RPMI7951 (cell line): ENCODE measurements at regions not wholly inside any gene's neighbourhood (a gene's known extent, or its start where the extent isn't known, plus 50 kb on each side); places are given as distances from the start of the nearest gene placed in this dataset.

Source experiments
- DNase-seq: peaks from one replicate; pipeline ENCODE4 v3.0.0-alpha.2; 2012; ENCODE audit warnings: low read depth

DNA sequence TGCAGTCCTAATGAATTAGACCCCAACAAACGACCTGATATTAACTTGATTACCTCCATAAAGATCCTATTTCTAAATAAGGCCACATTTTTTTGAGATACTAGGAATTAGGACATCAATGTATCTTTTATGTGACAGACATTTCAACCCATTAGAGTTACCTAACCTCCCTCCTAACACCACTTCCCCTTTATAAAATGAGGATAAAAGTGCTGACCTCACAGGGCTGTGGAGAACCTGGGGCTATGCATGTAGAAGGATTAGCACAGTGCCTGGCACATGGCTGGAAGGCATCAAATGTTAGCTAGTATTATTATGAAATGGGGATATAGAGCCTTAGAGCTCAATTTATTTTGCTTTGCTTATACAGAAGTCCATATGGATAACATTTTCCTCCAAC is 53.5 kb upstream of the LRRN1 start:
- no peak for DNase-seq

- DNase-seq: no peak
Measured at GRCh38 chr3:3744826-3745225, 54.4 kb upstream of the LRRN1 start.

DNA sequence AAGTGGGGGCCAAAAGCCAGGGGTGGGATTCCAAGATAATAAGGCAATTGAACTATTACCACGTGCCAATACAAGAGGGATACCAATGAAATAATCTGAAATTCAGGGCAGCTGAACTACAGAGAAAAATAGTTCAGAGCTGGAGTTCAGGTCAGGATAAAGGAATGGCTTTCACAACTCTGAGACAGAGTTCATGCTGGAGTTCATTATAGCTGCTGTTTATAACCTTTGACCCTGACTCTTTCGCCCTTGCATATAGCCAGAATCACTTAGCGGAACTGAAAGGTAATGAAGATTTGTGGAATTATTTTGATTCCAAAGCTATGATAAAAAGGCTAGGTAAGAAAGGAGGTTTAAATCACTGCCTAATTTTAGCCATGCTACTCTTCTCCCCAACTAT is 55.5 kb upstream of the LRRN1 start:
- DNase-seq: no peak

GRCh38 chr3:3740061-3740460 is 59.2 kb upstream of the LRRN1 start:
- no peak for DNase-seq

DNA sequence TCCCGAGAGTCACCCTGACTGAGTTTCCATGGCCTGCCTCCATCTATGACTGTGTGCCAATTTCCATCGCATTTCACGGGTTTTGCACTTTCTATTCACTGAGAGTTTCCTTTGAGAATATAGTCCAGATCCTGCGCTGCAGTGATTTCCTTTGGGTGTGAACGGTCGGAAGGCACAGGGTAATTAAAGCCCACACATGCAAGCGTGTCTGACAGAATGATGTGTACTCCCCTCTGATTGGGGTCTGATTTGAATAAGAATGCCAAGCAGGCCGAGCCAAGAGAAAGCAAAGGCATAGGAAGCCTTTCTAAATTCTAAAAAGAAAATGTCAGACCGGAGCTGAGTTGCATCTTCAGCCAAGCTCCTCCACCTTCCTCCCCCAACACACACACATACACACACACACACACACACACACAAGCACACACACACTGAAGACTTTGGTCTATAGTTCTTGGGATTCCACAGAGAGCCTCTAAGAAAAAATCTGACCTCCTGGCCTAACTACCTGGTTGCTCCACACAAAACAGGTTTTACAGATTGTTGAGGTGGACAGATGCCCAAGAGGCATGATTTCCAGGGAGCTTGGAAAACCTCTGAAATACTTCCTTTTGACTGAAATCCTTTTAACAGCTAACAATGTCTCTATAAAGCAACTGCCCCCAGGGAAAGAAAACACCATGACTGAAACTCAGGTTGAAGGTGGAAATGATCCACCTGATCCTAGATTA is 59.7 kb upstream of the LRRN1 start:
- DNase-seq: no peak

DNA sequence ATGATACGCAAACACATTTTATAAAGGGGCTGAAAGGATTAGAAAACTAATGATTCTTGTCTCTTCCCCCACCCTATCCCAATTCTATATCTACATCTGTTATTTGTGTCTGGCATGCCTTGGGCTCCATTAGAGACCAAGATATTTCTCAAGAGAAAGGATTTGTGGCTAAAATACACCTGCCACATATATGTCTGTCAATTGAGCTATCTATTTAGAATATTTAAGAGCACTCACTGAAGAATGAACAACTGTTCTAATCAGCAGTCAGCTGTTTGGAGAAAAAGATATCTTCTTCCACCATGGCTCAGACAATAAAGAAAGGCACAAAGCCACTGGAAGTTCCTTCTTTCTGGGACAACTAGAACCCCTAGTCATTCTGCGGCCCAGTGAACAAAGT is 61.7 kb upstream of the LRRN1 start:
- no peak for DNase-seq

DNA sequence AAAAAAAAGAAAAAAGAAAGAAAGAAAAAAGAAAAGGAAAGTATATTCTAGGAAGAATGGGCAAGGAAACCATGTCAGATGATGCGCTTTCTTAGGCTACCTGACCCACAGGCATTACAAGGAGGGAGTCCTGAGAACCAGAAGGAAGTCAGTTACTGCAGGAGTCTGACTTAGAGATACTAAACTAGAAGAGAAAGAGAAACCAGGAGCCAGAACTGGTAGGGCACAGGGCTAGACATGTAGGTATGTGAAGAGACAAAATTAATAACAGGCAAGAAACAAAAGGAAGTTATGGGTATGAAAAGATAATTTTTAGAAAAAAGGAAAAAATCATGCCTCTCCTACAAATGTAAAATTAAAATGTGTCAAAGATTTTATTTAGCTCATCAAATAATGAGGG is 63.3 kb upstream of the LRRN1 start:
- no peak for DNase-seq

DNA sequence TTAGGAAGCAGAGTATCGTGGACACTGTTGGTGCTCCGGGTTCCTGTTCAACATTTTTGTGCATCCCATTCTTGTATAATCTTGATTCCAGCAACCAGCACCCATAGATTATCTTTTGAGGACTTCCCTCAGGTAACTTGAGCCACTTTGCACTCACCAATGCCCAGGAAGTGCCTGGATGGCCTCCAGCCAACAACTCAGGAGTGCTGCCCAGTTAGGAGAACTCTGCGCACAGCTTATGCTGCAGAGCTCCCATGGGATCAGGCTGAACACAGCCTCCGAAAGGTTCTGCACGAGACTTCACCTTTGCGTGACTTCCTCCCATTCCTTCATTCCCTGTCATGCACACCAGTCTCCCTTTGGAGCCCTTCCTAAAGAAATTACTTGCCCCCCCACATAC is 64.3 kb upstream of the LRRN1 start:
- DNase-seq: no peak

DNA sequence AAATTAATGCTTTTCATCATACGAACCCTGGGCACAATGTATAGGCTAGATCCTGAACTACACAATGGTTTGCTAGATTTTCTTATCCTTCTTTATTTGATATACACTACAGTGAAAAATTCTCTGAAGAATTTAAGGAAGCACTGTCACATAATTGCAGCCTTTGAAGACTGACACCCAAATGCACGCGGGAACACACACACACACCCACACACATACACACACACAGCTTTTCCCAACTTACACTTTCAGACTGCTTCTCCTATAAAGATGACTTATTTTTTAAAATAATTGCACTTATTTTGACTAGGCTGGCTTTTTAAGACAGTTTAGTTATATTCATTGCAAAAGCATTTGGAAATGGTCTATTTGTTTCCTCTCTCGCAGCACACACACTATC is 70.0 kb upstream of the LRRN1 start:
- no peak for DNase-seq

GRCh38 chr3:3726549-3726948 is 72.7 kb upstream of the LRRN1 start:
- DNase-seq: no peak

- no peak for DNase-seq
Measured at GRCh38 chr3:3714572-3714971, 84.7 kb upstream of the LRRN1 start.

DNA sequence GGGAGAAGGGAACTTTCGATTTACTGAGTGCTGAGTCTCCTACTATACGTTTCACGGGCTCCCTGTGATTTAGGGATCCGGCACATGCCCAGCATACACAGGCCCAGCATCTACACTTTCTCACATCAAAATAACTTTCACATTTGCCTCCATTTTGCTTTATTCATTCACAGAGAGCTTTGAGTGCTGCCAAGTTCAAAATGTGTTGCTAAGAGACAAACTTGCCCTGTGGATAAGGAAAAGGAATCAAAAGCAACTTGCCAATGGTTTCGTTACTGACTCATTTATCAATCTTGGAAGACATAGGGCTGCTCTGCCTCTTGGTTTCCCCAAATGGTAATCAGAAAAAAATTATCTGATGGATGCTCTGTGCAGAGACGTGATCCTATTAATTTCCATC is 86.3 kb upstream of the LRRN1 start:
- no peak for DNase-seq

- no peak for DNase-seq
Measured at GRCh38 chr3:3708769-3709115, 90.5 kb upstream of the LRRN1 start.

DNA sequence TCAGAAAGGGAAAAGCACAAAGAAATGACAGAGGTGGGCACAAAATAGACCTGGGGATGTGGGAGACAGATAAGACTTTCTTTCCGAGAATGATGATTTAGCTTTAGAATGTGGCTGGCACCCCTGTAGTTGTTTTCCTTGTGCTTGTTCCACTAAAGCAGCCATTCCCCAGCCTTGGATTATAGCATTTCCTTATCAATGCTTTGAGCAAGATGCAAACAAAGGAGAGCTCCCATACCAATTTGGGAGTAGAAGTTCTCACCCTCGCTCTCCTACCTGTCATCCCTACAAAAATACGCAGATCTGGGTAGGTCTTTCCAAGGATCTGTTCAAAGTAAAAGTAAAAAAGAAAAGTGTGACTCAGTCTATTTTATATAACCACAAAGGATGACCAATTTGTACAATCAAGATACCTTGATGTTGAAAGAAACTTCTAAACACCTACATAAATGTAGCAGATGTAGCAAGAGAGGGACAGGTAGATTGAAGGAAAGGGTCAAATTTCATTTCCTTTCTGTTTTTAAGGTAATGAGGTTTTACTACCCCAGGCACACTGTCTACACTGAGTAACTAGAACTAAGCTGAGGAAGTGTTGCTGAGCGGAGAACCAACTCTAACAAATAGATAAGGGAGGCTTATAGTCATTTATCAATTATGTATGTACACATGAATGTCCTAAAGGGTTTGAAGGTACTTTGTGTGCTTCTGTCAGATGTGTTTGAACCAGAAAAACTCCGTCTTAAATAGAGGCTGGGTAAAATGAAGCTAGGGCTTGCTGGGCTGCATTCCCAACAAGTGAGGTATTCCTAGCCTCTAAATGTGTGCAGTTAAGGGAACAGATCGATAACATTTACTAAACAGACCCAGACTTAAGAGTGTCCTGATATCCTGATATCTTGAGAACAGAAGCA is 91.1 kb upstream of the LRRN1 start:
- no peak for DNase-seq

- no peak for DNase-seq
Measured at GRCh38 chr3:3705090-3705775, 94.0 kb upstream of the LRRN1 start.

- no peak for DNase-seq
Measured at GRCh38 chr3:3701949-3702348, 97.3 kb upstream of the LRRN1 start.

DNA sequence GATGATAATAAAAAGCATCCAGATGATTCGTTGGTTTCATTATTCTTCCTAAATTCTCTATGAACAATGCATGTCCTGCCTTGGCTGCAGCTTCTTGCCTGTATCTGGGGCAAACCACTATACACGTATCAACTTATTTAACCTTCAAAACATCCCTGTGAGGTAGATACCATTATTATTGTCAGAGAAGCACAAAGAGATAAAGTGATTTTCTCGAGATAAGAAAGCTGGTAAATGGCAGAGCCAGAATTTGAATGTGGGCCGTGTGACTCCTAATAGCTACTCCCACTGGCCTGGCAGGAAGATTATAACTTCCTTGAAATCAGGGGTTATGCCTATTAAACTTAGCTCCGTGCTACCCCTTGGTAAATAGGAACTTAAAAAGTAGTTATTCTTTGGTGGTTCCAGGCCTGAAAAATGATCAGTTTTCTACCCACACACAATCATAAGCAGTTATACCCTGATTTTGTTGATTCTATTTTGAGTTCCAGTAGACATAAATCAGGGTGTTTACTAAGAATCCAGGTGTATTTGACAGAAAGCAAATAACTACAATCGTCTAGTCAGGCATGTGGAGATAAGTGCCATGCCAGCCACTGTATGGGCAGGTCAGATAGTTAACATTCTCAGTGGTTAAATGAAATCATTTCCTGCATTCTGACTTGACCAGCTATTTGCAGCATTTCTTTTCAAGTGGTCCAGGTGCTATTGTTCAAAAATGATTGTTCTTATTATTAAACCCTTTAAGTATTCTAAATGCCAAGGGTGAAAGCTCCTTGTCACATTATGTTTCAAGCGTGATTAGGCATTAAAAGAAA is 99.2 kb upstream of the LRRN1 start:
- DNase-seq: no peak

DNA sequence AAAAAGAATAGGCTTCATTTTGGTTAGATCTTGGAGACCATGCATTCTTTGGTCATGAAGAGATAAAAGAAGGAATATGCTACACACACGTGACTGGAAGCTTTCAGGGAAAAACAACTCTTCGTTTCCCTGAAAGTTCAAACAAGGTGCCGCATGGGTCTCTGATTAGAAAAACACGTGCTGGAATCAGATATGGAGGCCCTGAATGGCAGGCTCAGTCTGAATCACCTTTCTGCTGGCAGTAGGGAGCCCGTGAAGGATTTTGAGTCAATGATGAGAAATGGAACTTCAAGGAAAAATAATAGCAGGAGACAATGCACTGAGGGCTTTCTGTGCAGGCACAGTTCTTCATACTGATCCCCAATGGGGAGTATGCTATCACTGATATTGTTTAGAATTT is 99.8 kb upstream of the LRRN1 start:
- no peak for DNase-seq

DNA sequence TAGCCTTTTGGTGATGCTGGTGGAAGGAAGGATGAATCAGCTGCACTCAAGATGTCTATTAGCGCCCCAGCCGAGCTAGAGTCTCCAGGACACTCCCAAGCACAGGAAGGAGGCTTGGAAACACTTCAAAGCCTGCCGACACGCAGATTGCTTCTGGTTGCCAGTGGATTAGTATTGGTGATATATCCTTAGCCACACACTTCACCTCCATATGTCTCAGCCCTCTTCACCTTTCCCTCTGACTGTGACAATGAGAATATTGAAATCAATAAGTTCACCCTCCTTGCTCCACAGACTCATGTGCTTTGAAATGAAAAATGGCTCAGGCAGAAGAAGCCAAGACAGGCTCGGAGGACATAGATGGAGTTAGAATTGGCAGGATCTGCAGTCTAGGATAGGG is 102.9 kb upstream of the LRRN1 start:
- no peak for DNase-seq

- no peak for DNase-seq
Measured at GRCh38 chr3:3693593-3693992, 105.6 kb upstream of the LRRN1 start.

GRCh38 chr3:3689601-3690375 is 109.4 kb upstream of the LRRN1 start:
- DNase-seq: no peak
